WTC11 (cell line): ENCODE measurements at regions not wholly inside any gene's neighbourhood (a gene's known extent, or its start where the extent isn't known, plus 50 kb on each side); places are given as distances from the start of the nearest gene placed in this dataset.

Experiments used
- ATAC-seq: fragments of 200-7000 bp; cut with Tn5 transposase; 2 replicates; pipeline ENCODE4 v1.10.0; 2021; ENCODE audit warnings: mild to moderate bottlenecking, moderate library complexity
- CTCF ChIA-PET: fragments of 300-600 bp; sonication (Branson Sonifier 250); formaldehyde crosslinking; loops from one replicate; lab custom pipeline; 2021; ENCODE audit warnings: antibody characterized with exemption; lab: Charles Lee
- POLR2A ChIA-PET: fragments of 350-600 bp; sonication (Branson Sonifier 250); formaldehyde crosslinking; loops from one replicate; lab custom pipeline; 2021; ENCODE audit warnings: antibody characterized with exemption; lab: Charles Lee
- DNase-seq: peaks from one replicate; pipeline ENCODE4 v3.0.0; 2021; ENCODE audit warnings: low spot score
- H3K27ac Mint-ChIP-seq: 2 replicates; pipeline ENCODE4 v1.8.0; 2021; ENCODE audit warnings: mixed read lengths
- H3K27me3 Mint-ChIP-seq: 2 replicates; pipeline ENCODE4 v1.8.0; 2021; ENCODE audit warnings: low read depth, mild to moderate bottlenecking, moderate library complexity, mixed read lengths
- H3K36me3 Mint-ChIP-seq: 2 replicates; pipeline ENCODE4 v1.8.0; 2021; ENCODE audit warnings: mixed read lengths
- H3K4me1 Mint-ChIP-seq: 2 replicates; pipeline ENCODE4 v1.8.0; 2022; ENCODE audit warnings: mixed read lengths
- H3K4me3 Mint-ChIP-seq: 2 replicates; pipeline ENCODE4 v1.8.0; 2021; ENCODE audit warnings: mild to moderate bottlenecking, moderate library complexity, mixed read lengths
- H3K9me3 Mint-ChIP-seq: 2 replicates; pipeline ENCODE4 v1.8.0; 2021; ENCODE audit warnings: mixed read lengths
- CBFB ChIP-seq: sonication (generic); formaldehyde crosslinking; IDR thresholded peaks from 2 replicates; pipeline ENCODE4 v1.8.1; 2022; ENCODE audit warnings: mild to moderate bottlenecking, low read depth, missing genetic modification reagents
- EMX1 ChIP-seq: fragments of 250-450 bp; sonication (Bioruptor Pico); IDR thresholded peaks from 2 replicates; pipeline ENCODE4 v1.8.0; 2021; ENCODE audit warnings: mild to moderate bottlenecking
- FOXP1 ChIP-seq: sonication (generic); formaldehyde crosslinking; IDR thresholded peaks from 2 replicates; pipeline ENCODE4 v1.8.0; 2022; ENCODE audit warnings: missing genetic modification reagents, mild to moderate bottlenecking, moderate library complexity, borderline replicate concordance
- GABPB1 ChIP-seq: sonication (generic); formaldehyde crosslinking; IDR thresholded peaks from 2 replicates; pipeline ENCODE4 v1.8.1; 2023; ENCODE audit warnings: mild to moderate bottlenecking, missing genetic modification reagents
- GRHL2 ChIP-seq: fragments of 250-450 bp; sonication (Bioruptor Pico); IDR thresholded peaks from 2 replicates; pipeline ENCODE4 v1.8.0; 2022; ENCODE audit warnings: mild to moderate bottlenecking, moderate library complexity; ENCODE audit not compliant: insufficient replicate concordance, severe bottlenecking
- HMGA2 ChIP-seq: fragments of 250-450 bp; sonication (Bioruptor Pico); IDR thresholded peaks from 2 replicates; pipeline ENCODE4 v1.4.0; 2021; ENCODE audit warnings: mild to moderate bottlenecking, moderate library complexity
- KAT7 ChIP-seq: sonication (generic); formaldehyde crosslinking; IDR thresholded peaks from 2 replicates; pipeline ENCODE4 v1.8.1; 2023; ENCODE audit warnings: missing genetic modification reagents, mild to moderate bottlenecking, borderline replicate concordance
- MYBL2 ChIP-seq: sonication (generic); formaldehyde crosslinking; IDR thresholded peaks from 2 replicates; pipeline ENCODE4 v1.8.1; 2023; ENCODE audit warnings: mild to moderate bottlenecking, moderate library complexity, missing genetic modification reagents
- NFE2L1 ChIP-seq: sonication (generic); formaldehyde crosslinking; IDR thresholded peaks from 2 replicates; pipeline ENCODE4 v1.8.1; 2023; ENCODE audit warnings: missing genetic modification reagents
- NR3C1 ChIP-seq: sonication (generic); formaldehyde crosslinking; conservative IDR thresholded peaks from 2 replicates; pipeline ENCODE4 v1.8.1; 2023; ENCODE audit warnings: low read depth, mild to moderate bottlenecking, missing genetic modification reagents
- RELA ChIP-seq: sonication (generic); formaldehyde crosslinking; IDR thresholded peaks from 2 replicates; pipeline ENCODE4 v1.8.1; 2022; ENCODE audit warnings: missing genetic modification reagents, mild to moderate bottlenecking, borderline replicate concordance
- SOX15 ChIP-seq: fragments of 250-450 bp; sonication (Bioruptor Pico); IDR thresholded peaks from 2 replicates; pipeline ENCODE4 v1.9.0; 2021; ENCODE audit warnings: mild to moderate bottlenecking
- TEAD1 ChIP-seq: sonication (generic); formaldehyde crosslinking; IDR thresholded peaks from 2 replicates; pipeline ENCODE4 v1.8.0; 2022; ENCODE audit warnings: mild to moderate bottlenecking, missing genetic modification reagents
- TP53 ChIP-seq: sonication (generic); formaldehyde crosslinking; IDR thresholded peaks from 2 replicates; pipeline ENCODE4 v1.8.1; 2023; ENCODE audit warnings: mild to moderate bottlenecking, missing genetic modification reagents
- ZNF219 ChIP-seq: sonication (generic); formaldehyde crosslinking; IDR thresholded peaks from 2 replicates; pipeline ENCODE4 v1.8.0; 2023; ENCODE audit warnings: missing genetic modification reagents, mild to moderate bottlenecking, borderline replicate concordance
- ZNF317 ChIP-seq: sonication (generic); formaldehyde crosslinking; IDR thresholded peaks from 2 replicates; pipeline ENCODE4 v1.8.1; 2023; ENCODE audit warnings: low read depth, mild to moderate bottlenecking, moderate library complexity, missing genetic modification reagents, borderline replicate concordance
- ZNF396 ChIP-seq: fragments of 250-450 bp; sonication (Bioruptor Pico); IDR thresholded peaks from 2 replicates; pipeline ENCODE4 v1.8.0; 2021; ENCODE audit warnings: mild to moderate bottlenecking, moderate library complexity, borderline replicate concordance
- ZNF416 ChIP-seq: fragments of 250-450 bp; sonication (Bioruptor Pico); IDR thresholded peaks from 2 replicates; pipeline ENCODE4 v1.9.0; 2021; ENCODE audit warnings: mild to moderate bottlenecking, inconsistent platforms
- TF ChIP-seq, protein P1 (sequence below): sonication (generic); formaldehyde crosslinking; IDR thresholded peaks from 2 replicates; pipeline ENCODE4 v1.8.0; 2022; ENCODE audit warnings: mild to moderate bottlenecking, missing genetic modification reagents
- TF ChIP-seq, protein P2 (sequence below): sonication (generic); formaldehyde crosslinking; IDR thresholded peaks from 2 replicates; pipeline ENCODE4 v1.8.0; 2022; ENCODE audit warnings: mild to moderate bottlenecking, missing genetic modification reagents
- TF ChIP-seq, protein P3 (sequence below): sonication (generic); formaldehyde crosslinking; IDR thresholded peaks from 2 replicates; pipeline ENCODE4 v1.8.1; 2023; ENCODE audit warnings: mild to moderate bottlenecking, missing genetic modification reagents
- TF ChIP-seq, protein P4 (sequence below): fragments of 250-450 bp; sonication (Bioruptor Pico); IDR thresholded peaks from 2 replicates; pipeline ENCODE4 v1.9.0; 2021; ENCODE audit warnings: mild to moderate bottlenecking, borderline replicate concordance
- TF ChIP-seq, protein P5 (sequence below): sonication (generic); formaldehyde crosslinking; IDR thresholded peaks from 2 replicates; pipeline ENCODE4 v1.8.0; 2023; ENCODE audit warnings: mild to moderate bottlenecking, missing genetic modification reagents
- TF ChIP-seq, protein P6 (sequence below): sonication (generic); formaldehyde crosslinking; IDR thresholded peaks from 2 replicates; pipeline ENCODE4 v1.8.0; 2022; ENCODE audit warnings: mild to moderate bottlenecking, missing genetic modification reagents
- TF ChIP-seq, protein P7 (sequence below): sonication (generic); formaldehyde crosslinking; conservative IDR thresholded peaks from 2 replicates; pipeline ENCODE4 v1.8.1; 2022; ENCODE audit warnings: mild to moderate bottlenecking, missing genetic modification reagents

DNA sequence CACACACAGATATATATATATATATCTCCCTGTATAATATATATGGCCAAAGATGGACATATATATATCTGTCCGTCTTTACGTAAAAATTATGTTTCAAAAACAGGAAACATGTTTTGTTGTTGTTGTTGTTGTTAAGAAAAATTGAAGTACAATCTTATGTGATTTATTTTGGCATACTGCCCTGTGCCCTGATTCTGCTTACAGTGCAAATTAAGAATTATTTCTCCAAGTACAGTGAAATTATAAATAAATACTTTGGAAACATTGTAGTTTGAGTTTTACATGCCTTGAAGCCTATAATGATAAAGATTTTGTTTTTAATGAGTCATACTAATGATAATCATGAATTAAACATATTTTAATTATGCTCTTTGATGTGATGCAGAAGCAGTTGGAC is 994.9 kb downstream of the DIPK2A start:
- H3K36me3 Mint-ChIP-seq: no peaks in the 10 kb centered on the region
- DNase-seq (no peak), ATAC-seq (no peak)
- no peaks in the 10 kb centered on the region for H3K27me3 Mint-ChIP-seq
- no peak overlapping the region for H3K27ac Mint-ChIP-seq
- TF ChIP-seq NFE2L1 (CRISPR knock-in tag): no peak
- TF ChIP-seq GABPB1 (CRISPR knock-in tag): no peak
- TF ChIP-seq ZNF396 (CRISPR knock-in tag): no peak
- TF ChIP-seq HMGA2: no peak
- TF ChIP-seq RELA (CRISPR knock-in tag): no peak
- TF ChIP-seq NR3C1 (CRISPR knock-in tag): no peak
- TF ChIP-seq, protein P1, sequence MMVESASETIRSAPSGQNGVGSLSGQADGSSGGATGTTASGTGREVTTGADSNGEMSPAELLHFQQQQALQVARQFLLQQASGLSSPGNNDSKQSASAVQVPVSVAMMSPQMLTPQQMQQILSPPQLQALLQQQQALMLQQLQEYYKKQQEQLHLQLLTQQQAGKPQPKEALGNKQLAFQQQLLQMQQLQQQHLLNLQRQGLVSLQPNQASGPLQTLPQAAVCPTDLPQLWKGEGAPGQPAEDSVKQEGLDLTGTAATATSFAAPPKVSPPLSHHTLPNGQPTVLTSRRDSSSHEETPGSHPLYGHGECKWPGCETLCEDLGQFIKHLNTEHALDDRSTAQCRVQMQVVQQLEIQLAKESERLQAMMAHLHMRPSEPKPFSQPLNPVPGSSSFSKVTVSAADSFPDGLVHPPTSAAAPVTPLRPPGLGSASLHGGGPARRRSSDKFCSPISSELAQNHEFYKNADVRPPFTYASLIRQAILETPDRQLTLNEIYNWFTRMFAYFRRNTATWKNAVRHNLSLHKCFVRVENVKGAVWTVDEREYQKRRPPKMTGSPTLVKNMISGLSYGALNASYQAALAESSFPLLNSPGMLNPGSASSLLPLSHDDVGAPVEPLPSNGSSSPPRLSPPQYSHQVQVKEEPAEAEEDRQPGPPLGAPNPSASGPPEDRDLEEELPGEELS (CRISPR knock-in tag): no peak
- no peak for TF ChIP-seq ZNF219 (CRISPR knock-in tag)
- TF ChIP-seq ZNF416 (CRISPR knock-in tag): no peak
- no peak for TF ChIP-seq EMX1
- TF ChIP-seq MYBL2: no peak
- no peak for TF ChIP-seq TP53 (CRISPR knock-in tag)
- TF ChIP-seq KAT7: no peak
- TF ChIP-seq, protein P2, sequence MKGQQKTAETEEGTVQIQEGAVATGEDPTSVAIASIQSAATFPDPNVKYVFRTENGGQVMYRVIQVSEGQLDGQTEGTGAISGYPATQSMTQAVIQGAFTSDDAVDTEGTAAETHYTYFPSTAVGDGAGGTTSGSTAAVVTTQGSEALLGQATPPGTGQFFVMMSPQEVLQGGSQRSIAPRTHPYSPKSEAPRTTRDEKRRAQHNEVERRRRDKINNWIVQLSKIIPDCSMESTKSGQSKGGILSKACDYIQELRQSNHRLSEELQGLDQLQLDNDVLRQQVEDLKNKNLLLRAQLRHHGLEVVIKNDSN: no peak
- TF ChIP-seq, protein P3, sequence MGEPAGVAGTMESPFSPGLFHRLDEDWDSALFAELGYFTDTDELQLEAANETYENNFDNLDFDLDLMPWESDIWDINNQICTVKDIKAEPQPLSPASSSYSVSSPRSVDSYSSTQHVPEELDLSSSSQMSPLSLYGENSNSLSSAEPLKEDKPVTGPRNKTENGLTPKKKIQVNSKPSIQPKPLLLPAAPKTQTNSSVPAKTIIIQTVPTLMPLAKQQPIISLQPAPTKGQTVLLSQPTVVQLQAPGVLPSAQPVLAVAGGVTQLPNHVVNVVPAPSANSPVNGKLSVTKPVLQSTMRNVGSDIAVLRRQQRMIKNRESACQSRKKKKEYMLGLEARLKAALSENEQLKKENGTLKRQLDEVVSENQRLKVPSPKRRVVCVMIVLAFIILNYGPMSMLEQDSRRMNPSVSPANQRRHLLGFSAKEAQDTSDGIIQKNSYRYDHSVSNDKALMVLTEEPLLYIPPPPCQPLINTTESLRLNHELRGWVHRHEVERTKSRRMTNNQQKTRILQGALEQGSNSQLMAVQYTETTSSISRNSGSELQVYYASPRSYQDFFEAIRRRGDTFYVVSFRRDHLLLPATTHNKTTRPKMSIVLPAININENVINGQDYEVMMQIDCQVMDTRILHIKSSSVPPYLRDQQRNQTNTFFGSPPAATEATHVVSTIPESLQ (CRISPR knock-in tag): no peak
- TF ChIP-seq, protein P4, sequence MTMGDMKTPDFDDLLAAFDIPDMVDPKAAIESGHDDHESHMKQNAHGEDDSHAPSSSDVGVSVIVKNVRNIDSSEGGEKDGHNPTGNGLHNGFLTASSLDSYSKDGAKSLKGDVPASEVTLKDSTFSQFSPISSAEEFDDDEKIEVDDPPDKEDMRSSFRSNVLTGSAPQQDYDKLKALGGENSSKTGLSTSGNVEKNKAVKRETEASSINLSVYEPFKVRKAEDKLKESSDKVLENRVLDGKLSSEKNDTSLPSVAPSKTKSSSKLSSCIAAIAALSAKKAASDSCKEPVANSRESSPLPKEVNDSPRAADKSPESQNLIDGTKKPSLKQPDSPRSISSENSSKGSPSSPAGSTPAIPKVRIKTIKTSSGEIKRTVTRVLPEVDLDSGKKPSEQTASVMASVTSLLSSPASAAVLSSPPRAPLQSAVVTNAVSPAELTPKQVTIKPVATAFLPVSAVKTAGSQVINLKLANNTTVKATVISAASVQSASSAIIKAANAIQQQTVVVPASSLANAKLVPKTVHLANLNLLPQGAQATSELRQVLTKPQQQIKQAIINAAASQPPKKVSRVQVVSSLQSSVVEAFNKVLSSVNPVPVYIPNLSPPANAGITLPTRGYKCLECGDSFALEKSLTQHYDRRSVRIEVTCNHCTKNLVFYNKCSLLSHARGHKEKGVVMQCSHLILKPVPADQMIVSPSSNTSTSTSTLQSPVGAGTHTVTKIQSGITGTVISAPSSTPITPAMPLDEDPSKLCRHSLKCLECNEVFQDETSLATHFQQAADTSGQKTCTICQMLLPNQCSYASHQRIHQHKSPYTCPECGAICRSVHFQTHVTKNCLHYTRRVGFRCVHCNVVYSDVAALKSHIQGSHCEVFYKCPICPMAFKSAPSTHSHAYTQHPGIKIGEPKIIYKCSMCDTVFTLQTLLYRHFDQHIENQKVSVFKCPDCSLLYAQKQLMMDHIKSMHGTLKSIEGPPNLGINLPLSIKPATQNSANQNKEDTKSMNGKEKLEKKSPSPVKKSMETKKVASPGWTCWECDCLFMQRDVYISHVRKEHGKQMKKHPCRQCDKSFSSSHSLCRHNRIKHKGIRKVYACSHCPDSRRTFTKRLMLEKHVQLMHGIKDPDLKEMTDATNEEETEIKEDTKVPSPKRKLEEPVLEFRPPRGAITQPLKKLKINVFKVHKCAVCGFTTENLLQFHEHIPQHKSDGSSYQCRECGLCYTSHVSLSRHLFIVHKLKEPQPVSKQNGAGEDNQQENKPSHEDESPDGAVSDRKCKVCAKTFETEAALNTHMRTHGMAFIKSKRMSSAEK: no peak
- CTCF ChIA-PET: no interaction called here
- POLR2A ChIA-PET: no interaction called here
- peaks cover under 1% of the 10 kb centered on the region; the same call in 1 of the 2 replicates for H3K9me3 Mint-ChIP-seq
- peaks cover 10% of the 10 kb centered on the region for H3K4me1 Mint-ChIP-seq
- no peak overlapping the region for H3K4me3 Mint-ChIP-seq

DNA sequence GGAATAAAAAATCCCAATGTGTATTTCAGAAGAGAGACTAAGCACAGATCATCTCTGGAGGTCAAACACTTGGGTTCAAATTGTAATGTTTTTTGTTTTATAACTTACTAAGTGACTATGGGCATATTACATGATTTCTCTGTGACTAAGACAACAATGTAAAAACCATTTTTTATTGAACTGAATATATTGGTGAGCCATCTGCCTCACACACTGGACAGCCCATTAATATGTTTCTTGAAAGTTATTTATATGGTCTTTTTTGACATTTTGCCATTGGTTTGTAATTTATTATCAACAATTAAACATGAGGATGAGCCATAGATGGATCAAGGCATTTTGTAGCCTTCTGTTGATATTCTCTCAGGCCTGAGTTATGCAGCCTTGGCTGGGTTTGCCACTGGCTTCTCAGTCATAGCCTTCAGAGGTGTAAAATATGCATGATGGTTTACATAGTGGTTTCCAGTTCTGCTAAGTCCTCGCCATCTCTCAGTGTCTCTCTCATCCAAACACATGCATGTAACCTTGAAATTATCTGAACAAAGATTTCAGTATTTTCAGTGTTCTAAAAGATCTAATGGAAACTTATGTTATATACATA is 997.2 kb downstream of the DIPK2A start:
- Mint-ChIP-seq H3K36me3 (peaks cover 4% of the 10 kb centered on the region; the same call in 1 of the 2 replicates), H3K4me3 (no peak overlapping the region), H3K27me3 (no peaks in the 10 kb centered on the region), H3K4me1 (peaks cover under 1% of the 10 kb centered on the region; the same call in 1 of the 2 replicates), H3K9me3 (peaks cover 7% of the 10 kb centered on the region), H3K27ac (no peak overlapping the region)
- DNase-seq (no peak), ATAC-seq (no peak)
- ChIA-PET POLR2A (no interaction called here), CTCF (no interaction called here)
- TF ChIP-seq SOX15 (CRISPR knock-in tag): no peak
- TF ChIP-seq CBFB (CRISPR knock-in tag): no peak
- TF ChIP-seq, protein P5, sequence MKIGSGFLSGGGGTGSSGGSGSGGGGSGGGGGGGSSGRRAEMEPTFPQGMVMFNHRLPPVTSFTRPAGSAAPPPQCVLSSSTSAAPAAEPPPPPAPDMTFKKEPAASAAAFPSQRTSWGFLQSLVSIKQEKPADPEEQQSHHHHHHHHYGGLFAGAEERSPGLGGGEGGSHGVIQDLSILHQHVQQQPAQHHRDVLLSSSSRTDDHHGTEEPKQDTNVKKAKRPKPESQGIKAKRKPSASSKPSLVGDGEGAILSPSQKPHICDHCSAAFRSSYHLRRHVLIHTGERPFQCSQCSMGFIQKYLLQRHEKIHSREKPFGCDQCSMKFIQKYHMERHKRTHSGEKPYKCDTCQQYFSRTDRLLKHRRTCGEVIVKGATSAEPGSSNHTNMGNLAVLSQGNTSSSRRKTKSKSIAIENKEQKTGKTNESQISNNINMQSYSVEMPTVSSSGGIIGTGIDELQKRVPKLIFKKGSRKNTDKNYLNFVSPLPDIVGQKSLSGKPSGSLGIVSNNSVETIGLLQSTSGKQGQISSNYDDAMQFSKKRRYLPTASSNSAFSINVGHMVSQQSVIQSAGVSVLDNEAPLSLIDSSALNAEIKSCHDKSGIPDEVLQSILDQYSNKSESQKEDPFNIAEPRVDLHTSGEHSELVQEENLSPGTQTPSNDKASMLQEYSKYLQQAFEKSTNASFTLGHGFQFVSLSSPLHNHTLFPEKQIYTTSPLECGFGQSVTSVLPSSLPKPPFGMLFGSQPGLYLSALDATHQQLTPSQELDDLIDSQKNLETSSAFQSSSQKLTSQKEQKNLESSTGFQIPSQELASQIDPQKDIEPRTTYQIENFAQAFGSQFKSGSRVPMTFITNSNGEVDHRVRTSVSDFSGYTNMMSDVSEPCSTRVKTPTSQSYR (CRISPR knock-in tag): no peak
- TF ChIP-seq, protein P6, sequence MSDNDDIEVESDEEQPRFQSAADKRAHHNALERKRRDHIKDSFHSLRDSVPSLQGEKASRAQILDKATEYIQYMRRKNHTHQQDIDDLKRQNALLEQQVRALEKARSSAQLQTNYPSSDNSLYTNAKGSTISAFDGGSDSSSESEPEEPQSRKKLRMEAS (CRISPR knock-in tag): no peak
- TF ChIP-seq GRHL2: no peak
- TF ChIP-seq, protein P7, sequence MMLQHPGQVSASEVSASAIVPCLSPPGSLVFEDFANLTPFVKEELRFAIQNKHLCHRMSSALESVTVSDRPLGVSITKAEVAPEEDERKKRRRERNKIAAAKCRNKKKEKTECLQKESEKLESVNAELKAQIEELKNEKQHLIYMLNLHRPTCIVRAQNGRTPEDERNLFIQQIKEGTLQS (CRISPR knock-in tag): no peak
- no peak for TF ChIP-seq FOXP1 (CRISPR knock-in tag)
- no peak for TF ChIP-seq ZNF317 (CRISPR knock-in tag)
- no peak for TF ChIP-seq TEAD1
